ENCODE measurements at regions not wholly inside any gene's neighbourhood (a gene's known extent, or its start where the extent isn't known, plus 50 kb on each side); places are given as distances from the start of the nearest gene placed in this dataset.
"Not testable (repeated sequence)": the region's sequence is repeated elsewhere in the genome, so short reads cannot be mapped to it uniquely, and the experiment has no call there.

DNA sequence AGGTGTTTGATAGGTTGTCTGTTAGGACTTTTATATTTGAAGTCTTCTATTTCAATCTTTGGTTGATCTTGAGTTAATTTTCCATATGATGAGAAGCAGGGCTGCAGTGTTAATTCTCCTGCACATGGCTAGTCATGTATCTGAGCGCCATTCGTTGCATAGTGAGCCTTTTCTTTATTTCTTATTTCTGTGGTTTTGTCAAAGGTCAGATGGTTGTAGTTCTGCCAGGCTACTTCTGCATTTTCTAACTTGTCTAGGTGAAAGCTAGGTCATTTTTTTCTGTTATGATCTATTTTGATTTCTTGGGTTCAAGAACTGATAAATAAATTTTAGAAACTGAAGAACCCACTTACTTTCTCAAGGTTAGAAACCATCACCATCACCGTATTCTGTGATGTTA, 56.7 kb downstream of the CCDC74A start:
- no peak overlapping the region for H3K27ac Mint-ChIP-seq
- no peak for DNase-seq
- H3K4me1 Mint-ChIP-seq: peaks cover 5 to 20% (median 20%) of the 10 kb centered on the region in 3 donors
- H3K4me3 Mint-ChIP-seq: no peak overlapping the region
- H3K27me3 Mint-ChIP-seq: peaks cover 31 to 57% (median 41%) of the 10 kb centered on the region in 3 donors
- peak in 1 of 2 donors; percentile 28 for ATAC-seq (ENCODE audit: low read depth in 2 of 2)
- no peaks in the 10 kb centered on the region for H3K9me3 Mint-ChIP-seq
- H3K36me3 Mint-ChIP-seq: no peaks in the 10 kb centered on the region

DNA sequence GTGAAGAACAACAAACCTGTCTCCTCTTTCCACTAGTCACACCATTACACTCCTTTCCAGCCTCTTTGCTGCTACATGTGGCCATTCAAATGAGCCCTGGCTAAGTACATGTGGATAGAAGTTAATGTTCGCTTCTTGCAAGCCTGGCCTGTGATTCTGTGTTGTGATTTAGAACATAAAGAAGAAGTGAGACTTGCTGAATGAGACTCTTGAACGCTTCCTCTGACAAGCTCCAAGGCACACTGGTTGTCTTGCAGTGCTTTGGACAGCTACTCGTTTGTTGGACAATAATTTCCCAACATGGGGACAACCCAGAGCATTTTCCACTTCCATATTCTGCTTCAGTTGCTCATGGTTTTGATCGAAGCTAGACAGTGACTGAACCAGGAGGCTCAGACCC, 57.3 kb downstream of the CCDC74A start:
- Mint-ChIP-seq H3K27me3 (peaks cover 29 to 52% (median 41%) of the 10 kb centered on the region in 3 donors), H3K4me3 (no peak overlapping the region), H3K27ac (peak overlapping the region in 2 of 6 donors; percentile 27 to 71), H3K4me1 (peaks cover 5 to 20% (median 20%) of the 10 kb centered on the region in 3 donors), H3K9me3 (no peaks in the 10 kb centered on the region), H3K36me3 (no peaks in the 10 kb centered on the region)
- DNase-seq (no peak), ATAC-seq (ENCODE audit: low read depth in 2 of 2) (peak in 1 of 2 donors; percentile 53)

DNA sequence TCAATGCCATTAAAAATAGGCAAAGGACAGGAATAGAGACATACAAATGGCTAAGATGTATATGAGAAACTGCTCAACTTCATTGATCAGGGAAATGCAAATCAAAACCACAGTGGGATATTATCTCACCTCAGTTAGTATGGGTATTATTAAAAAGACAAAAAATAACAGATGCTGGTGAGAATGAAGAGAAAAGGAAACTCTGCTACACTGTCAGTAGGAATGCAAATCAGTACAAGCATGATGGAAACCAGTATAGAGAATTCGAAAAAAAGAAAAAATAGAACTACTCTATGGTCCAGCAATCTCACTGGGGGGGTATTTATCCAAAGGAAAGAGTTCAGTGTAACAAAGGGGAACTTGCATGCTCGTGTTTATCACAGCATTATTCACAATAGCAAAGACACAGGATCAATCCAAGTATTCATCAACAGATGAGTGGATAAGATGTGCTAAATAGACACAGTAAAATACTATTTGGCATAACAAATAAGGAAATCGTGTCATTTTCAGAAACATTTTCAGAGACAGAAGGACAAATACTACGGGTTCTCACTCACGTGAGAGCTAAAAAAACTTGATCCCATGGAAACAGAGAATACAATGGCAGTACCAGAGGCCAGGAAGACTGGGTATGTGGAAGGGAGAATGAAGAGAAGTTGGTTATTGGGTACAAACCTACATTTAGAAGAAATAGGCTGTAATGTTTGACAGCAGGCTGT, 60.6 kb downstream of the CCDC74A start:
- Mint-ChIP-seq H3K4me3 (no peak overlapping the region), H3K9me3 (no peaks in the 10 kb centered on the region), H3K27ac (no peak overlapping the region), H3K4me1 (peaks cover 5 to 20% (median 20%) of the 10 kb centered on the region in 3 donors), H3K27me3 (peaks cover 14 to 21% (median 18%) of the 10 kb centered on the region in 3 donors), H3K36me3 (no peaks in the 10 kb centered on the region)
- ATAC-seq (ENCODE audit: low read depth in 2 of 2) (peak in 1 of 2 donors; percentile 54), DNase-seq (no peak)

DNA sequence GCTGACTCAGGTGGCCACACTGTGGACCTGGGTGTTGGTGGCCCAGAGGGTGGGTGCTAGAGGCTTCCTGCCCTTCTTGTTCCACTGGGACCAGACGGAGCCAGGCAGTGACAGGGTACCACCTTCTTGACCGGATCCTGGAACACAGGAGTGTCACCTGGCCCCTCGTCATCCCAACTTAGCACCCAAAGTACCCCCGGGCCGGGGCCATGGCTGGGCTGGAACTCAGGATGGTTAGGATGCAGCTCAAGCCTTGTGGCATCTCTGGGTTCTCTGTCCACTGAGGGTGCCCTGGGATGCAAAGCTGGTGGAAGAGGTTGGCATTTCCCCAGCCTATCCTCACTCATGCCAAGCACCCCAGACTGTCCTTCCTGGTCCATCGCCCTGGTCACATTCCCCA, 61.4 kb downstream of the CCDC74A start:
- not testable (repeated sequence) for ATAC-seq (ENCODE audit: low read depth in 2 of 2); H3K4me3 Mint-ChIP-seq; DNase-seq; H3K9me3 Mint-ChIP-seq; H3K27ac Mint-ChIP-seq; H3K36me3 Mint-ChIP-seq
- Mint-ChIP-seq H3K4me1 (peaks cover 5 to 19% (median 17%) of the 10 kb centered on the region in 3 donors), H3K27me3 (peaks cover 9 to 15% (median 12%) of the 10 kb centered on the region in 3 donors)

DNA sequence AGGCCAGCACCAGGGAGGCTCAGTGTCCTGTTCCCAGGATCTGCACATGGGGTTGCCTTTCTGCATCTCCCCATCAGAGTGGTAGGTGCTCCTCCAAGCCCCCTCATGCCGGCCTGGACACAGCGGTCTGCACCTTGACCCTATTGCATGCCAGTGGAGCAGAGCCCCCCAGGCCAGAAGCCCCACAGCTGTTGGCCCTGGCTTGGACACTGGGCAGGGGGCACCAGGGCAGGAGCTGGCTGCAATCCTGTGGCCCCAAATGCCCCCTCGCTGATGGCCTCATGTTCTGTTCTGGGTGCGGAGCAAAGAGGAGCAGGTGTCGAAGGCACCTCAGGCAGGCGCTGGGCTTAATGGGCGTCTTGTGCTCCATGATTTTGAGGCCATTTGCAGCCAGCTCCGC, 62.7 kb downstream of the CCDC74A start:
- Mint-ChIP-seq H3K9me3 (no peaks in the 10 kb centered on the region), H3K27ac (no peak overlapping the region), H3K4me1 (peaks cover 5 to 10% (median 8%) of the 10 kb centered on the region in 3 donors), H3K27me3 (peaks cover 9 to 12% (median 10%) of the 10 kb centered on the region in 3 donors), H3K4me3 (no peak overlapping the region), H3K36me3 (no peaks in the 10 kb centered on the region)
- no peak for DNase-seq
- ATAC-seq (ENCODE audit: low read depth in 2 of 2): no peak

DNA sequence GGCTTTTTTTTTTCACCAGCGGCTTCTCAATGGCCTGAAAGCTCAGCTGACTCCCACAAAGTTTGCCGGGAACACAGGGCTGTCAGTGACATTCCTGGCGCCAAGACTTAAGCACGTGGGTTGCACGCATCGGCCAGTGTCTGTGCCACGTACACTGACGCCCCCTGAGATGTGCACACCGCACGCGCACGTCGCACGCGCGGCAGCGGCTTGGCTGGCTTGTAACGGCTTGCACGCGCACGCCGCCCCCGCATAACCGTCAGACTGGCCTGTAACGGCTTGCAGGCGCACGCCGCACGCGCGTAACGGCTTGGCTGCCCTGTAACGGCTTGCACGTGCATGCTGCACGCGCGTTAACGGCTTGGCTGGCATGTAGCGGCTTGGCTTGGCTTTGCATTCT, 63.2 kb downstream of the CCDC74A start:
- DNase-seq: no peak
- Mint-ChIP-seq H3K36me3 (no peaks in the 10 kb centered on the region), H3K27me3 (peaks cover 7 to 14% (median 9%) of the 10 kb centered on the region in 3 donors), H3K4me1 (peaks cover 5 to 10% (median 8%) of the 10 kb centered on the region in 3 donors), H3K27ac (no peak overlapping the region), H3K9me3 (no peaks in the 10 kb centered on the region), H3K4me3 (no peak overlapping the region)
- no peak for ATAC-seq (ENCODE audit: low read depth in 2 of 2)

DNA sequence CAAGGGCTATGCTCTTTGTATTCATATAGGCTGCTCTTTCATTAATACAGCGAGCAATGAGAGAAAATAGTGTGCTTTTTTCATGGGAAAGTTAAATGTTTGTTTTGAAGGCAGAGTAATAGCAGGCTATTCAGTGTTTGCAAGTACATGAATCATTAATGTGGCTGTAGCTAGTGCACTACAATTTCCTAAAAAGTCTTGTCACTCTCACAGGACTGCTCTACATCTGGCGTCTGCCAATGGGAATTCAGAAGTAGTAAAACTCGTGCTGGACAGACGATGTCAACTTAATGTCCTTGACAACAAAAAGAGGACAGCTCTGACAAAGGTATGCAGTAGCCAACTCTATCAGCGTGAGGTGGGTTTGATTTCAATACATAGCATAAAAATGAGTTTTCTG, 68.9 kb downstream of the CCDC74A start:
- H3K4me1 Mint-ChIP-seq; ATAC-seq (ENCODE audit: low read depth in 2 of 2); DNase-seq; H3K36me3 Mint-ChIP-seq; H3K9me3 Mint-ChIP-seq; H3K27ac Mint-ChIP-seq; H3K4me3 Mint-ChIP-seq: not testable (repeated sequence)
- peaks cover 8 to 17% (median 9%) of the 10 kb centered on the region in 3 donors for H3K27me3 Mint-ChIP-seq

DNA sequence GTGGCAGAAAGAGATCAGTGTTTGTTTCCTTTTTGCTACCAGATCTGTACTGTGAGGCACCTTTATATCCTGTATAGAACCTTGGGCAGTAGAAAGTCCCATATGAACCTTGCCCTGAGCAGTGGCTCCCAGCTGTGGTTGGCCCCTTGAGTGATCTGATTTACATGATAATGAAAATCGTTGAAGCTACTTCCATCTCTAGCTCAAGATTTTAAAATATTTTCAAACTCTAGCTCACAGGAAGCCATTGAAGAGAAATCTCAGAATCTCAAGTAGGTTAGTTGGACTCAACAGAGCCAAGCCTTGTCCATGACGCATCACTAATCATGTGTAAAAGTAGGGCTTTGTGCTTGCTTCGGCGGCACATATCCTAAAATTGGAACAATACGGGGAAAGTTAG, 74.8 kb downstream of the CCDC74A start:
- not testable (repeated sequence) for H3K9me3 Mint-ChIP-seq; DNase-seq; H3K4me3 Mint-ChIP-seq; H3K36me3 Mint-ChIP-seq; H3K4me1 Mint-ChIP-seq; H3K27ac Mint-ChIP-seq; ATAC-seq (ENCODE audit: low read depth in 2 of 2)
- peaks cover 14 to 30% (median 23%) of the 10 kb centered on the region in 3 donors for H3K27me3 Mint-ChIP-seq

DNA sequence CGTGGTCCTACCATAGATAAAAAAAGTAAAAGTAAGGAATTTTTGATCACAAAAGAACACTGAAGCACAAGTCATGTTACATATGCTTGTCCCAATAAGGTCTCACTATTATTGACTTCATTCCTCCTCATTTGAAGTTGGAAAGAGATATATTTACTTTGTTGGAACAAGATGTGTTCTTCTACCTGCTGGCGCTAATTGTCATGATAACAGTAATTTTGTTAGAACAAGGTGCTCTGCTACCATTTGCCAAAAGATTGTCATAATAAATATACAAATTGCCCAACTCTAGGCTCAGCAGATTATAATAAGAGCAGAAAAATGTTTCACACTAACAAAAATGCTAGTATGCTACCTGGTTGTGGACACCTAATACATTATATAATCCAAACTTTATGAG, 77.0 kb downstream of the CCDC74A start:
- peaks cover 18 to 35% (median 18%) of the 10 kb centered on the region in 3 donors for H3K27me3 Mint-ChIP-seq
- H3K36me3 Mint-ChIP-seq; DNase-seq; H3K27ac Mint-ChIP-seq; H3K9me3 Mint-ChIP-seq; H3K4me1 Mint-ChIP-seq; ATAC-seq (ENCODE audit: low read depth in 2 of 2); H3K4me3 Mint-ChIP-seq: not testable (repeated sequence)

DNA sequence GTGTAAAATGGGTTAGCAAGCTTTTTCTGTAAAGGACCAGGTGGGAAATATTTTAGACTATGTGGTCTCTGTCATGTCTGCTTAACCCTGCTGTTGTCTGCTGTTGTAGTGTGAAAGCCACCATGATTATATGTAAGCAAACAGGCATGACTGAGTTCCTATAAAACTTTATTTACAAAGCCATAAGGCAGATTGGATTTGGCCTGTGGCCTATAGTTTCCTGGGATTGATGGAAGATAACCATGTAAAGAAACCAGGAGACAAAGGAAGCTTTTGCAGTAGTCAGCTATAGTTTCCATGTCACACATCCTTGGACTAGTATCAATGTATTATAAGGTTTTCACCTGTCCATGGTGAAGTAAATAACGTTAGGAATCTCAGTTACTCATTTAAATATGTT, 78.7 kb downstream of the CCDC74A start:
- DNase-seq; H3K36me3 Mint-ChIP-seq; H3K9me3 Mint-ChIP-seq; H3K27ac Mint-ChIP-seq; ATAC-seq (ENCODE audit: low read depth in 2 of 2); H3K4me1 Mint-ChIP-seq; H3K4me3 Mint-ChIP-seq: not testable (repeated sequence)
- H3K27me3 Mint-ChIP-seq: peaks cover 18 to 33% (median 18%) of the 10 kb centered on the region in 3 donors

DNA sequence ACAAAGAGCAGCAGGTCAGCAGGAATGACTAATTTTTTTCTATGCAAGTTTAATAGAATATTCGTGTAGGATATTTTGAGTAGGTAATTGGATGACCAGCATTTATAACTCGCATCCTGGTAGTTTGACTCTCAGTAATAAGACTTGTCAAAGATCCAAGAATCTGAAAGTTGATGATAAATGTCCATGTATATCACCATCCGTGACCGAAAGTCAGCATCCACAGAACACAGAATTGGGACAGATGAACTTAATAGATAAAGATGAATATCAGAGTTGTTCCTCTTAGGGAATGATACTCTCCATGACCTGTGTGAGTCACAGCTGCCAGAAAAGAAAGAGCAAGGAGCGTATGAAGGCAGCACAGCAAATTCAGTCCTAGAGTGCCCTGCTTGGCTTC, 79.4 kb downstream of the CCDC74A start:
- not testable (repeated sequence) for H3K4me3 Mint-ChIP-seq

DNA sequence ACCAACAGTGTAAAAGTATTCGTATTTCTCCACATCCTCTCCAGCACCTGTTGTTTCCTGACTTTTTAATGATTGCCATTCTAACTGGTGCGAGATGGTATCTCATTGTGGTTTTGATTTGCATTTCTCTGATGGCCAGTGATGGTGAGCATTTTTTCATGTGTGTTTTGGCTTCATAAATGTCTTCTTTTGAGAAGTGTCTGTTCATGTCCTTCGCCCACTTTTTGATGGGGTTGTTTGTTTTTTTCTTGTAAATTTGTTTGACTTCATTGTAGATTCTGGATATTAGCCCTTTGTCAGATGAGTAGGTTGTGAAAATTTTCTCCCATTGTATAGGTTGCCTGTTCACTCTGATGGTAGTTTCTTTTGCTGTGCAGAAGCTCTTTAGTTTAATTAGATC, 86.9 kb downstream of the CCDC74A start:
- H3K36me3 Mint-ChIP-seq; H3K4me3 Mint-ChIP-seq; H3K9me3 Mint-ChIP-seq; ATAC-seq (ENCODE audit: low read depth in 2 of 2); DNase-seq; H3K27ac Mint-ChIP-seq; H3K4me1 Mint-ChIP-seq: not testable (repeated sequence)
- H3K27me3 Mint-ChIP-seq: peaks cover 10 to 28% (median 18%) of the 10 kb centered on the region in 3 donors

More for the DNA sequence above, 79.4 kb downstream of the CCDC74A start:
- DNase-seq; H3K4me1 Mint-ChIP-seq; ATAC-seq (ENCODE audit: low read depth in 2 of 2); H3K27ac Mint-ChIP-seq; H3K9me3 Mint-ChIP-seq; H3K36me3 Mint-ChIP-seq: not testable (repeated sequence)
- peaks cover 18 to 30% (median 18%) of the 10 kb centered on the region in 3 donors for H3K27me3 Mint-ChIP-seq

DNA sequence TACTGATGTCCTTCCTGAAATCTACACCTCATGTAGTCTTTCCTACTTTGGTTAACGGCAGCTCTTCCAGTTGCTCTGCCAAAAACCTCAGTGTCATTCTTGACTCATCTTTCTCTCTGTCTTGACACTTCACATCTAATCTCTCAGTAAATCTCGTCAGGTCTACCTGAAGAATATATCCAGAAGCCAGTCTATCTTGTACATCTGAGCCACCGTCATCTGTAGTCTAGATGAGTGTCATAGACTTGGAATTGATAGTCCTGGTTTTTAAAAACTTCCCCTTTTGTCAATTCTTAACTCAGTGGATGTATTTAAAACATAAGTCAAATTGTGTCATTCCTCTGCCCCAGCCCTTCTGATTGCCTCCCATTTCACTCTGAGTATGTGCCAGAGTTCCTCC, 90.6 kb downstream of the CCDC74A start:
- H3K4me3 Mint-ChIP-seq; H3K27ac Mint-ChIP-seq; ATAC-seq (ENCODE audit: low read depth in 2 of 2); H3K36me3 Mint-ChIP-seq; H3K4me1 Mint-ChIP-seq; H3K9me3 Mint-ChIP-seq; DNase-seq: not testable (repeated sequence)
- H3K27me3 Mint-ChIP-seq: peaks cover 20 to 36% (median 25%) of the 10 kb centered on the region in 3 donors

DNA sequence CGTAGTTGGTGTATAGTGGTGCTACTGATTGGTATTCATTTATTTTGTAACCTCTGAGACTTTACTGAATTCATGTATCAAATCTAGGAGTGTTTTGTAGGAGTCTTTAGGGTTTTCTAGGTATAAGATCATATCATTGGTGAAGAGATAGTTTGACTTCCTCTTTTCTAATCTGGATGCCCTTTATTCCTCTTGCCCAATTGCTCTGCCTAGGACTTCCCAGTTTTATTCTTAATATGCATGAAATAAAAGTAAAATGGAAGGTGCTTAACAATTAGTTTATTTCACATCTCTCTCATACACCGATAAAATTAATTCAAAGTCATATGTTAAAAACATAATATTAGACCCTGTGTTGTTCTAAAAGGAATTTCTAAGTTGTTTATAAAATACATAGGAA, 95.2 kb downstream of the CCDC74A start:
- H3K36me3 Mint-ChIP-seq; H3K4me3 Mint-ChIP-seq; H3K4me1 Mint-ChIP-seq; H3K27ac Mint-ChIP-seq; H3K9me3 Mint-ChIP-seq; ATAC-seq (ENCODE audit: low read depth in 2 of 2); DNase-seq: not testable (repeated sequence)
- peaks cover 19 to 26% (median 22%) of the 10 kb centered on the region in 3 donors for H3K27me3 Mint-ChIP-seq
